ENCODE measurements at regions not wholly inside any gene's neighbourhood (a gene's known extent, or its start where the extent isn't known, plus 50 kb on each side); places are given as distances from the start of the nearest gene placed in this dataset.

- TF ChIP-seq CTCF (IDR thresholded peaks at IDR 0.05; ENCODE audit: insufficient read depth, low read length, poor library complexity, severe bottlenecking) = no peak
- TF ChIP-seq EZH2phosphoT487 (conservative IDR thresholded peaks at IDR 0.05; ENCODE audit: low read length) = no peak
Measured at GRCh38 chr3:35012214-35012613, 627.1 kb upstream of the ARPP21 start.
